Thyroid gland (tissue), 4 donors: ENCODE measurements at regions not wholly inside any gene's neighbourhood (a gene's known extent, or its start where the extent isn't known, plus 50 kb on each side); places are given as distances from the start of the nearest gene placed in this dataset.

Experiments used
- CTCF ChIP-seq, 6 experiments: fragments of 200-600 bp in 3 of 6; fragments of 450-650 bp in 3 of 6; sonication (generic) in 3 of 6; IDR thresholded peaks; one replicate each; pipeline ENCODE4 v1.5.1; 2016 to 2019; ENCODE audit warnings: antibody characterized with exemption in 6 of 6, mild to moderate bottlenecking in 2 of 6, inconsistent platforms in 1 of 6, moderate library complexity in 1 of 6
- POLR2A ChIP-seq, 2 donors: fragments of 450-650 bp; IDR thresholded peaks; one replicate each; pipeline ENCODE4 v1.6.1; 2017; ENCODE audit warnings: antibody characterized with exemption in 2 of 2, mild to moderate bottlenecking in 2 of 2, moderate library complexity in 1 of 2

DNA sequence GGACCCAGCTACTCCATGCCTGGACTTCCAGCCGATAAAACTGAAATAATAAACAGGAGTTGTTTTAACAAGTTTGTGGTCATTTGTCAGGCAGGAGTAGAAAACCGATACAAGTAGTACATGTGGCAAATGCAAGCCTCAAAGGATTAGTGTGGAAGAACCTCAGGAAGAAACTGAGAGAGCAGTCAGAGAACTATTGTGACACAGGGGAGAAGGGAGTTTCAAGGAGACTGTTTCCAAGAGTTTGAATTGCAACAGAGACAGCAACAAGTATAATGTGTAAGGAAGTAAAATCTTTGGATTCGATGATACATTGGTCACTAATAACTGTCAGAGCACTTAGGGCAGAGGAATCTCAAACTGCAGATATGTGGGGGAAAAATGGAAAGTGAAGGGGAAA is 450.6 kb upstream of the ARHGEF26 start:
- TF ChIP-seq CTCF (IDR thresholded peaks at IDR 0.05) (no peak), POLR2A (IDR thresholded peaks at IDR 0.05) (no peak)
